Stomach (tissue), 4 donors: ENCODE measurements at regions not wholly inside any gene's neighbourhood (a gene's known extent, or its start where the extent isn't known, plus 50 kb on each side); places are given as distances from the start of the nearest gene placed in this dataset.

Experiments
- POLR2A ChIP-seq, 4 donors: fragments of 450-650 bp; IDR thresholded peaks; one replicate each; pipeline ENCODE4 v1.6.1; 2016; ENCODE audit warnings: antibody characterized with exemption in 4 of 4, control low read depth in 2 of 4, mild to moderate bottlenecking in 1 of 4, moderate library complexity in 1 of 4
- POLR2AphosphoS5 ChIP-seq, 3 donors: sonication (generic); formaldehyde crosslinking; IDR thresholded peaks; one replicate each; pipeline ENCODE4 v1.6.1; 2016; ENCODE audit warnings: antibody characterized with exemption in 3 of 3

- TF ChIP-seq POLR2A (IDR thresholded peaks at IDR 0.05) (no peak), POLR2AphosphoS5 (IDR thresholded peaks at IDR 0.05) (no peak)
Measured at GRCh38 chr5:82655078-82655477, 376.9 kb upstream of the RPS23 start.
